Activated CD8-positive, alpha-beta T cell treated with anti-CD3 and anti-CD28 coated beads, Interleukin-2, amount 10 ng/mL, durations not matched to agents 7 days and 5 days (primary cell): ENCODE measurements at regions not wholly inside any gene's neighbourhood (a gene's known extent, or its start where the extent isn't known, plus 50 kb on each side); places are given as distances from the start of the nearest gene placed in this dataset.

Experiments
- ATAC-seq: fragments of 150-1000 bp; cut with Tn5 transposase; one replicate; pipeline ENCODE4 v1.10.0; 2021; ENCODE audit warnings: moderate library complexity
- CTCF ChIA-PET: fragments of 350-600 bp; sonication (Branson Sonifier 250); formaldehyde crosslinking; loops from one replicate; lab custom pipeline; 2021; ENCODE audit warnings: antibody characterized with exemption; lab: Charles Lee
- POLR2A ChIA-PET: fragments of 350-600 bp; sonication (Branson Sonifier 250); formaldehyde crosslinking; loops from one replicate; lab custom pipeline; 2021; ENCODE audit warnings: antibody characterized with exemption; lab: Charles Lee
- DNase-seq: peaks from one replicate; pipeline ENCODE4 v3.0.0-alpha.2; 2020
- H3K27ac Mint-ChIP-seq: one replicate; pipeline ENCODE4 v1.8.0; 2021; ENCODE audit warnings: mild to moderate bottlenecking, mixed read lengths
- H3K27me3 Mint-ChIP-seq: one replicate; pipeline ENCODE4 v1.8.0; 2021; ENCODE audit warnings: low read depth, mixed read lengths
- H3K36me3 Mint-ChIP-seq: one replicate; pipeline ENCODE4 v1.8.0; 2021; ENCODE audit warnings: low read depth, mixed read lengths
- H3K4me1 Mint-ChIP-seq: one replicate; pipeline ENCODE4 v1.8.0; 2021; ENCODE audit warnings: low read depth, mixed read lengths
- H3K4me3 Mint-ChIP-seq: one replicate; pipeline ENCODE4 v1.8.0; 2021; ENCODE audit warnings: mild to moderate bottlenecking, mixed read lengths
- H3K9me3 Mint-ChIP-seq: one replicate; pipeline ENCODE4 v1.8.0; 2022; ENCODE audit warnings: mixed read lengths; ENCODE audit not compliant: insufficient read depth

DNA sequence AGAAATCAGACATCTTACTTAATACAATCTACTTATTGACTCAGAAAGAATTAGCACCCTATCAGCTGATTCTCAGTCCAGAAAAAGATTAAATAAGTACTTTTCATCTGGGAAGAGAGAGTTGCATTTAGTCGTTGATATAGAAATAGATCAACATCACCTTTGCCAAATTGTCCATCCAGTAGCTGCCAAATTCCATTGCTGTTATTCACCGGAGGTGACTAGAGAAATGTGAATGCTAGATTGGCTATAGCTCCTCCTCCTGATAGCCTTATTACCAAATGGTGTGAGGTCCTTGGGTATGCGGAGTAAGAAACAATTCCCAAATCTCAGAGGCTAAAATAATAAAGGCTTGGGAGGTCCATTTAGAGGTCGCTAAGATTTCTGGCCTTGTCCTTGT, 723.3 kb upstream of the FLRT2 start:
- ATAC-seq (no peak), DNase-seq (no peak)
- ChIA-PET CTCF (no interaction called here), POLR2A (no interaction called here)
- H3K27me3 Mint-ChIP-seq: no peaks in the 10 kb centered on the region
- no peak overlapping the region for H3K4me3 Mint-ChIP-seq
- H3K4me1 Mint-ChIP-seq: no peaks in the 10 kb centered on the region
- H3K9me3 Mint-ChIP-seq: no peaks in the 10 kb centered on the region
- H3K27ac Mint-ChIP-seq: no peak overlapping the region
- H3K36me3 Mint-ChIP-seq: no peaks in the 10 kb centered on the region

DNA sequence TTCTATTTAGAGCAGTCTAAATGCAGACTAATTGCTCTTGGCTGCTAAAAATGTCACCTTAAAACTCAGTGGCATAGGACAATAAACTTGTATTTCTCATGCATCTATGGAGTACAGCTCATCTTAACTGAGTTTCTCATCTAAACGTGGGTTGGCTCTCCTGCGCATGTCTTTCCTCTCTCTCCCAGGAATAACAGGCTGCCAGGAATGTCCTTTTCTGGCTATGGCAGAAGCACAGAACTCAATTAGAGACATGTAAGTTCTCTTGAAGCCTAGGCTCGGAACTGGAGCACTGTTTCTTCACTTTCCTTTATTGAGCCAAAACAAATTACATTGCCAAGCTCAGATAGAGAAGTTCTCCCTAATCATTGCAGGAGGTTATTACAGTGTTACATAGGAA, 722.3 kb upstream of the FLRT2 start:
- Mint-ChIP-seq H3K27ac (no peak overlapping the region), H3K4me1 (no peaks in the 10 kb centered on the region), H3K9me3 (no peaks in the 10 kb centered on the region), H3K36me3 (no peaks in the 10 kb centered on the region), H3K4me3 (no peak overlapping the region), H3K27me3 (no peaks in the 10 kb centered on the region)
- CTCF ChIA-PET: no interaction called here
- DNase-seq (no peak), ATAC-seq (no peak)
- POLR2A ChIA-PET: no interaction called here

DNA sequence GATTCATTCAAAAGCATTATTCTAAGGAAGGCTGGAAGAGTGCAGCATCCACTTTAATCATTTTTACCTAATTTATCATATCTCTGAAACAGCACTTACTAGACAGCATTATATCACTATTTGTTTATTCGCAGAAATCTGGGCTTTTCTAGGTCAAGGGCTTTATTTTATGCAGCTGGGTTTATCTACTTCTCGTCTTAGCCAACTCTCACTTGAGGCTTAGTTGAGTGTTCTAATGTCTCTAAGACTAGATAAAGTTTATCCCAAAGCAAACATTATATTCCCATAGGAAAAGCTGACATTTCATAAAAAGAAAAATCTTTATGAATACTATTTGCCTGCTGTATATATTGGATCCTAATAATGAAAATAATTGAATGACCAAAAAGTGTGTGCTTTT, 720.8 kb upstream of the FLRT2 start:
- no peak for ATAC-seq
- ChIA-PET CTCF (no interaction called here), POLR2A (no interaction called here)
- Mint-ChIP-seq H3K4me1 (no peaks in the 10 kb centered on the region), H3K27ac (no peak overlapping the region), H3K4me3 (no peak overlapping the region), H3K9me3 (no peaks in the 10 kb centered on the region), H3K27me3 (no peaks in the 10 kb centered on the region), H3K36me3 (no peaks in the 10 kb centered on the region)
- DNase-seq: no peak

DNA sequence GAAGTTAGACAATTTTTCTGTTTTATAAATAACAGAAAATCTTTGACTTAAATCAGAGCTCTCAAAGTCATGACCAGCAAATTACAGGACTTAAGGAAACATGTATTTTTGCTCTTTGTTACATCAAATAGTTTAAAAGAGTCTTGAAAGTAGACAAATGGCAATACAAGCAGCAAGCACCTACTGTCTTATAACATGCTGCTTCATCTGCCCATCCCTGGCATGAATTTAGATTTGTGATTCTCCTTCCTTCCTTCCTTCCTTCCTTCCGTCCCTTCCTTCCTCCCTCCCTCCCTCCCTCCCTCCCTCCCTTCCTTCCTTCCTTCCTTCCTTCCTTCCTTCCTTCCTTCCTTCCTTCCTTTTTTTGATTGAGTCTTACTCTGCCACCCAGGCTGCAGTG, 715.6 kb upstream of the FLRT2 start:
- no peak for ATAC-seq
- H3K4me1 Mint-ChIP-seq: no peaks in the 10 kb centered on the region
- no peak overlapping the region for H3K4me3 Mint-ChIP-seq
- H3K36me3 Mint-ChIP-seq: no peaks in the 10 kb centered on the region
- no peak overlapping the region for H3K27ac Mint-ChIP-seq
- POLR2A ChIA-PET: no interaction called here
- CTCF ChIA-PET: no interaction called here
- no peaks in the 10 kb centered on the region for H3K27me3 Mint-ChIP-seq
- peaks cover 10% of the 10 kb centered on the region for H3K9me3 Mint-ChIP-seq
- no peak for DNase-seq

DNA sequence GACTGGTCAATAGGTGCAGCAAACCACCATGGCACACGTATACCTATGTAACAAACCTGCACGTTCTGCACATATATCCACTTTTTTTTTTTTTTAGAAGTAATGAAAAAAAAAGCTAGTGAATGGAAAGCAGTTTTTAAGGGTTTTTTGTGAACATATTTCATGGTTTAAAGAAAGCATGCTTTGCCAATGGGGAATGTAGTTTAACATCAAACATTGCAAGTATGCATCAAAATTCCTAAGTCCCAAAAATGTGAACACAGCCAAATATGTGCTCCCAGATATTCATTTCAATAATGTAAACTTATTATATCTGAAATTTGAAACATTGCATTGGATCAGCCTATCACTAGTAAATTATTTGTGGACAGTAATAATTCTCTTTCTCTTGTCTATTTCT, 710.4 kb upstream of the FLRT2 start:
- Mint-ChIP-seq H3K4me3 (no peak overlapping the region), H3K27ac (no peak overlapping the region), H3K9me3 (peaks cover 28% of the 10 kb centered on the region), H3K36me3 (no peaks in the 10 kb centered on the region), H3K27me3 (no peaks in the 10 kb centered on the region), H3K4me1 (no peaks in the 10 kb centered on the region)
- ChIA-PET POLR2A (interaction anchor here (0.7 kb wide), 1 partner anchor 261 kb away, joined by 3 read pairs; no protein-coding TSS in a partner anchor), CTCF (no interaction called here)
- no peak for ATAC-seq
- no peak for DNase-seq

DNA sequence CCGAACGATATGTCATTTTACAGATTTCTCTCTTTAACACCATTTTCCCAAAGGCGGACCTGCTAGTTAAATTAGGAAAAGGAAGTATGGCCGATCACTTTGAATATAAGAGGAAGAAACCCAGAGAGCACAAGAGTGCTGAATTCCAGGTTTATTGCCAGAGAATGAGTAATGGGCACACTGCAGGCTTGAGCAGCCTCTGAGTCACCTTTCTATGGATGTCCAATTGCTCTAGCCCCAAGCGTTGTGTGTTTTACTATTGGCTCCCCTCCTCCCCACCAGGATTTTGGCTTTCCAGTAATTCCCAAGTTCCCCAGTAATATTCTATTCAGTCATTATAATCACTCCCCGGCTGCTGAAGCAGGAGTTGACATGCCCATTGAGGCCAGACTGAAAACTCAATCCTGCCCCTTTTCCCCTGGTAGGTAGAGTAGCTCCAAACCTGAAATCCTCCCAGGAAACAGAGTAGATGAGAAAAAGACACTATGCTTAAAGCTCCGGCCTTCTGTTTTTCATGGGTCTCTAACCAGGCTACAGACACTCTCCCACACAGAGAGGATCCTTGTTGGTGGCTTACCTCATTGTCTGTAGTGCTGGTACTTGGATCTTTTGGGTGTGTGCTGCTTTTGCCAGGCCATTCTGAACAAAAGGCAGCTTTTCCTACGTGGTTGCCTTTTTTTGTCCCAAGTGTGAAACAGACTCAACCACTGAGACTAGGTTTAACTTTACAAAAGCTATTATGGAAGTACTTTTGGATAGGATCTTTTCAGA, 704.3 kb upstream of the FLRT2 start:
- Mint-ChIP-seq H3K27me3 (no peaks in the 10 kb centered on the region), H3K9me3 (peaks cover 32% of the 10 kb centered on the region), H3K36me3 (no peaks in the 10 kb centered on the region), H3K27ac (no peak overlapping the region), H3K4me1 (no peaks in the 10 kb centered on the region), H3K4me3 (no peak overlapping the region)
- DNase-seq: no peak
- ChIA-PET POLR2A (no interaction called here), CTCF (no interaction called here)
- no peak for ATAC-seq

DNA sequence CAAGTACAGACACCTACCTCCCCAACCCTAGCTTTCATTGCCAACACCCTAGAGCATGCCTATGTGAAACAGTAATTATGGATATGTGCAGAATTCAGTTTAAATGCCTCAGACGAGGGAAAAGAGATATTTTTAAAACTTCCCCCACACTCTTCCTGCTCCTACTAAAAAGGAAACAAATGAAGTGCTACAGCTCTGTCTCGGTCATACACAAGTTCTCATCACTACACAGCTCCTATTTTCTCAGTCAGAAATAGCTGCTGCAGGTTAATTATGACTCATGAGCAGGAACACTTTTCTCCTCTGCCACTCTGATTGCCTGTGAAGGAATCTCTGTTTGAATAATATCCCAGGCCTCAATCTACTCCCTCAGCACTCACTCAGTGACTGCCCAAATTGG, 703.6 kb upstream of the FLRT2 start:
- ATAC-seq (no peak), DNase-seq (no peak)
- Mint-ChIP-seq H3K9me3 (peaks cover 32% of the 10 kb centered on the region), H3K27me3 (no peaks in the 10 kb centered on the region), H3K27ac (no peak overlapping the region), H3K4me1 (no peaks in the 10 kb centered on the region), H3K36me3 (no peaks in the 10 kb centered on the region), H3K4me3 (no peak overlapping the region)
- CTCF ChIA-PET: no interaction called here
- POLR2A ChIA-PET: no interaction called here

DNA sequence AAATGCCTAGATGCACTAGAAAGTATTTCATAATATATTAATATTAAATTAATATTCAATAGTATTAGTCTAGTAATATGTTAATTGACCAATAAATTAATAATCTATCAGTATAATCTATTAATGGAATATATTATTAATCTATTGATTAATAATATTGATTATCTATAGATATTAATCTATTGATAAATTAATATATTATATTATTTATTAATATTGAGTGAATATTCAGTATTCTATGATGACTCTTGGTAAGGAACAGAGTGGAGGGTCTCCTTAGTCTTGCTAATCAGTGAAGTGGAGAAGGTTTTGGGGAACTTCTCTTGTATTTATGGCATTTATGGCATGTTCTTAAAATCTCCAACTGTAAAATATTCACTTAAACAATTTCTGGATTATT, 679.3 kb upstream of the FLRT2 start:
- ChIA-PET POLR2A (no interaction called here), CTCF (no interaction called here)
- Mint-ChIP-seq H3K27me3 (no peaks in the 10 kb centered on the region), H3K4me1 (no peaks in the 10 kb centered on the region), H3K27ac (no peak overlapping the region), H3K36me3 (no peaks in the 10 kb centered on the region), H3K9me3 (peaks cover 15% of the 10 kb centered on the region), H3K4me3 (no peak overlapping the region)
- ATAC-seq (no peak), DNase-seq (no peak)

DNA sequence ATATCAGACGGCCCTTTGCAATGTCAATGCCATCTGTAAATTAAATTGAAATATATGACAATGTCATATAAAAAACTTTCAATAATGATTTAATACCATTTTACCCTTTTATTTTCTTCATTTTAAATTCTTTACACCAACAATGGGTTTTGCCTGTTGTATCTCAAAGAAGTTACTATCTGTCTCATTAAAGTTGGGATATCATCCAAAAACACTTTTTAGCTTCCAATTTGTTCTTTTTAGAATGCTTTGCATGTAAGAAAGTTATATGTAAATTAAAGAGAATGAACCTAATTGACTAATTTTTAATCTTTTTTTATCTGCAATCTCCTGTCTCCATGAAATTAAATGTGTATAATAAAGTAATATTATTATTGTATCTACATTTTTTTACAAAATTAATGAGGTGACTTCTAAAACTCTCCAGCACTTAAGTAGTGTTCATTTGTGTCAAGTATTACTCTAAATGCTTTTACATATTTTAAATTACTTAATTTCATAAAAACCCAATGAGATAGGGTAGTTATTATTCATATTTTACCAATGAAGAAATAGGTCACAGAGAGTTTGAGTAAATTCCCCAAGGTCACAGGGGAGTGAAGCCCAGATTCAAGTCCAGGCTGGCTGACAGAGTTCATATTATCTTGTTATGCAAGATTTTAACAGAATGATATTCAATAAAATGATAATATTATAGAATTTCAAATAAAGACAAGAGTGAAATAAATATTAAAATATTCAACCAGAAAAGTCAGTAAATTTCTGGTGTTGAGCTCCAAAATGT, 673.0 kb upstream of the FLRT2 start:
- no peak overlapping the region for H3K4me3 Mint-ChIP-seq
- ATAC-seq (no peak), DNase-seq (no peak)
- no peaks in the 10 kb centered on the region for H3K36me3 Mint-ChIP-seq
- peaks cover 21% of the 10 kb centered on the region for H3K9me3 Mint-ChIP-seq
- ChIA-PET CTCF (interaction anchor here (0.6 kb wide), 1 partner anchor 1557 kb away, joined by 3 read pairs; no protein-coding TSS in a partner anchor), POLR2A (no interaction called here)
- H3K4me1 Mint-ChIP-seq: no peaks in the 10 kb centered on the region
- H3K27ac Mint-ChIP-seq: no peak overlapping the region
- no peaks in the 10 kb centered on the region for H3K27me3 Mint-ChIP-seq

DNA sequence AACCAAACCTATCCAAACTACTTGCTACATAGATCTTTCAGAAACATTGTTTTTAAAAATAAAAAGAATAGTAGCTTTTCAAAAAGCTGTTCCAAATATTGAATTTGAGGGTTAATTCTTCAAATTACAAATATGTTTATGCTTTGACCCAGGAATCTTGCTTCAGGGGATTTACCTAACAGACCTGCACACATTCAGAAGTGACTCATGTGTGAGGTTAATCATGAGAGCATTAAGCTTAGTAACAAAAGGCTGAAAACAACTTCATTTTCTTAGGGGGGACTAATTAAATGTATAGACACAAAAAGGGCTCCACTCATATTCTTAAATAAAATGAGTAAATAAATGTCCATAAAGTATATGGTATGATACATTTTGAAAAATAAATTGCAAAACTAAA, 672.4 kb upstream of the FLRT2 start:
- ATAC-seq (no peak), DNase-seq (no peak)
- H3K9me3 Mint-ChIP-seq: peaks cover 18% of the 10 kb centered on the region
- POLR2A ChIA-PET: no interaction called here
- no peaks in the 10 kb centered on the region for H3K27me3 Mint-ChIP-seq
- no peaks in the 10 kb centered on the region for H3K36me3 Mint-ChIP-seq
- no peak overlapping the region for H3K4me3 Mint-ChIP-seq
- CTCF ChIA-PET: no interaction called here
- no peak overlapping the region for H3K27ac Mint-ChIP-seq
- no peaks in the 10 kb centered on the region for H3K4me1 Mint-ChIP-seq

DNA sequence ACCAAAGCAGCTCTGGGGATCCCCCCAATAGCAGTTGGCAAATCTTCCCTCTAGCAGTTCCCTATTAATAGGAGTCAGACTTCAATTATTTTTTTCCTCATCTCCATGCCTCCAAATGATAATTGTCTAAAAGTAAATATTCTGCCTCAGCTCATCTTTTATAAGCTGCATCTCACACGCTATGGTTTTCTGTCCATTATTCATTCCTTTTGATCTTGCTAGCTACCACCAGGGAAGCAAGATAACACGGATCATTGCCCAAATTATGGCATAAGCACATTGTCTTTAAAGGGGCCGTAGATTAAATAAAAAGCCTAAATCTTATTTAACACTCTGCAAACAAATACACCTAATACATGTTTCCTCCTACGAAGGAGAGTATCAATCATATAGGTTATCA, 670.8 kb upstream of the FLRT2 start:
- Mint-ChIP-seq H3K4me1 (no peaks in the 10 kb centered on the region), H3K9me3 (peaks cover 20% of the 10 kb centered on the region), H3K27ac (no peak overlapping the region), H3K4me3 (no peak overlapping the region), H3K27me3 (no peaks in the 10 kb centered on the region), H3K36me3 (no peaks in the 10 kb centered on the region)
- ATAC-seq: no peak
- CTCF ChIA-PET: no interaction called here
- POLR2A ChIA-PET: no interaction called here
- no peak for DNase-seq

DNA sequence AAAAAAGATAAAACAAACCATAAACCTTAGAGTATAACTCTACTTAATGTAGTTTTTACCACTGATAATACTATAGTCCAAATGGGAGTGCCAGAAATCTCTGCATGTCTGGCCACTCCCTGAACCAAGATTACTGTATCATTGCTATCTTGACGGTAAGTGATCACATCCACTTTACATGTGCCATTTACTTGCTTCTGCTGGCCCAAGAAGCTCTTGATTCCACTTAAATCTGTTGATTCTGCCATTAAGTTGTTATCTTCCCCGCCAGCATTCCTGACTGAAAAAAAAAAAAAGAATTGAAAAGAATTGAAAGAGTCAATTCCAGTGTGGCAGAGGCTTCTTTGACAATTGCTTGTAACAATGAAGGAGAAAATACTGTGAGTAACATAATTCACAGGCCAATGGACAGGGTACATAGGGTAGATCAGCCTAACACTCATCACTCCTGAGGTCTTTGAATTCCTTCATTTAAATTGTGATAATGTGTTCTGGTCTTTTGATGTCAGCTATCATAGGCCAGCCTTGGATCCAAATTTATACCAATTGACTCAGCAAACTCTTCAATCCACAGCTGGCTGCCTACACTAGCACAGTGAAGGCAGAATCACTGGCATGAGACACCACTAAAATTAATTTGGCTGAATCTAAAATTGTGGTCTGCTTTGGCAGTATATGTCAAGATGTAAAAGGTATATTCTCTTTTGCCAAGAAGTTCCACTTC, 665.2 kb upstream of the FLRT2 start:
- no peak overlapping the region for H3K4me3 Mint-ChIP-seq
- ATAC-seq: no peak
- ChIA-PET POLR2A (no interaction called here), CTCF (no interaction called here)
- H3K9me3 Mint-ChIP-seq: peaks cover 6% of the 10 kb centered on the region
- H3K27me3 Mint-ChIP-seq: no peaks in the 10 kb centered on the region
- H3K36me3 Mint-ChIP-seq: no peaks in the 10 kb centered on the region
- H3K27ac Mint-ChIP-seq: no peak overlapping the region
- DNase-seq: no peak
- no peaks in the 10 kb centered on the region for H3K4me1 Mint-ChIP-seq
